Activated B cell treated with CpG ODN at 0.5 μM for 24 hours (primary cell): ENCODE measurements at regions not wholly inside any gene's neighbourhood (a gene's known extent, or its start where the extent isn't known, plus 50 kb on each side); places are given as distances from the start of the nearest gene placed in this dataset.

Source experiments
- ATAC-seq: fragments of 200-7000 bp; cut with Tn5 transposase; one replicate; pipeline ENCODE4 v1.10.0; 2021; ENCODE audit warnings: low read depth, mild to moderate bottlenecking, moderate library complexity
- CTCF ChIA-PET: fragments of 350-600 bp; sonication (Branson Sonifier 250); formaldehyde crosslinking; loops from one replicate; lab custom pipeline; 2021; ENCODE audit warnings: antibody characterized with exemption; lab: Charles Lee
- POLR2A ChIA-PET: fragments of 350-600 bp; sonication (Branson Sonifier 250); formaldehyde crosslinking; loops from one replicate; lab custom pipeline; 2021; ENCODE audit warnings: antibody characterized with exemption; lab: Charles Lee
- DNase-seq: peaks from one replicate; pipeline ENCODE4 v3.0.0; 2022
- H3K27ac Mint-ChIP-seq: one replicate; pipeline ENCODE4 v1.8.0; 2020; ENCODE audit warnings: mixed read lengths
- H3K27me3 Mint-ChIP-seq: one replicate; pipeline ENCODE4 v1.8.0; 2021; ENCODE audit warnings: mixed read lengths
- H3K36me3 Mint-ChIP-seq: one replicate; pipeline ENCODE4 v1.8.0; 2021; ENCODE audit warnings: low read depth, mixed read lengths
- H3K4me1 Mint-ChIP-seq: one replicate; pipeline ENCODE4 v1.8.0; 2021; ENCODE audit warnings: mixed read lengths
- H3K4me3 Mint-ChIP-seq: one replicate; pipeline ENCODE4 v1.8.0; 2020; ENCODE audit warnings: mild to moderate bottlenecking, mixed read lengths
- H3K9me3 Mint-ChIP-seq: one replicate; pipeline ENCODE4 v1.8.0; 2020; ENCODE audit warnings: mixed read lengths
- intact Hi-C: fragments of 100-400 bp; cut with micrococcal nuclease; formaldehyde crosslinking; loops from one replicate; pipeline ENCODE4 v1.15.1; 2024
- TF ChIP-seq, protein P1 (sequence below): fragments of 200-600 bp; IDR thresholded peaks from one replicate; pipeline ENCODE4 v1.8.0; 2022; ENCODE audit warnings: antibody characterized with exemption, mild to moderate bottlenecking

DNA sequence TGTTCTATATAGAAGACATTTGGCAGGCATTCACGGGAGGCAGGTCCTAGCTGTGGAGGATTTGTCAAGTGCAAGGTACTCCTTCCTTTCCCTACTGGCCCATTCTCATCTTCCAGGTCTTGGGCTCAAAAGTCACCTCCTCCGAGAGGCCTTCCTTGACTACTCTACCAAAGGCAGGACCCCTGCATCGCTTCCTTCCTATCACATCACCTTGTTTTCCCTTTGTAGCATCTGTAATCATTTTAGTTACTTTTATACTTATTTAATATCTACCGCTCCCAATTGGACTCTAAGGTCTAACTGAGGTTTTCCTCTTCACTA, 296.8 kb upstream of the KAZN start:
- ATAC-seq = no peak
- POLR2A ChIA-PET = no interaction called here
- TF ChIP-seq, protein P1, sequence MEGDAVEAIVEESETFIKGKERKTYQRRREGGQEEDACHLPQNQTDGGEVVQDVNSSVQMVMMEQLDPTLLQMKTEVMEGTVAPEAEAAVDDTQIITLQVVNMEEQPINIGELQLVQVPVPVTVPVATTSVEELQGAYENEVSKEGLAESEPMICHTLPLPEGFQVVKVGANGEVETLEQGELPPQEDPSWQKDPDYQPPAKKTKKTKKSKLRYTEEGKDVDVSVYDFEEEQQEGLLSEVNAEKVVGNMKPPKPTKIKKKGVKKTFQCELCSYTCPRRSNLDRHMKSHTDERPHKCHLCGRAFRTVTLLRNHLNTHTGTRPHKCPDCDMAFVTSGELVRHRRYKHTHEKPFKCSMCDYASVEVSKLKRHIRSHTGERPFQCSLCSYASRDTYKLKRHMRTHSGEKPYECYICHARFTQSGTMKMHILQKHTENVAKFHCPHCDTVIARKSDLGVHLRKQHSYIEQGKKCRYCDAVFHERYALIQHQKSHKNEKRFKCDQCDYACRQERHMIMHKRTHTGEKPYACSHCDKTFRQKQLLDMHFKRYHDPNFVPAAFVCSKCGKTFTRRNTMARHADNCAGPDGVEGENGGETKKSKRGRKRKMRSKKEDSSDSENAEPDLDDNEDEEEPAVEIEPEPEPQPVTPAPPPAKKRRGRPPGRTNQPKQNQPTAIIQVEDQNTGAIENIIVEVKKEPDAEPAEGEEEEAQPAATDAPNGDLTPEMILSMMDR = no peak
- Mint-ChIP-seq H3K4me3 (no peak overlapping the region), H3K9me3 (no peaks in the 10 kb centered on the region), H3K36me3 (no peaks in the 10 kb centered on the region), H3K27me3 (peaks cover 12% of the 10 kb centered on the region), H3K27ac (no peak overlapping the region), H3K4me1 (no peaks in the 10 kb centered on the region)
- no peak for DNase-seq
- intact Hi-C loops = no loop called here
- CTCF ChIA-PET = no interaction called here

DNA sequence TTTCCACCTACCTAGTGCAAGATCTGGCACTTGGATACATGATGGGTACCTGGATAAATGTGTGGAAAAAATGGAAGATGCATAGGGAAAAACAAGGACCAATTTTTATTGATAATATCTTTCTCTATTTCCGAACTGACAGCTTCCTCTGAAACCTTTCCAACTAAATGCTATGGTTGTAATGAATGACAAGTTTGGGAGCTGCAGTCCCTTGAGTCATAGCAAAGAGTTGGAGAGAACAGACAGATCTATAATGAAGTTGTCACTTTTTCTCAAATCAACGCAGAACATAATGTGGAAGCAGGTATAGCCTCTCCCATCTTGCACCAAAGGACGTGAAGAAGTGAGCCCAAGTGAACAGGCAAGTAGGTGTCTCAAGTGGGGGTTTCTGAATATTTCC, 296.5 kb upstream of the KAZN start:
- peaks cover 15% of the 10 kb centered on the region for H3K27me3 Mint-ChIP-seq
- POLR2A ChIA-PET = no interaction called here
- H3K27ac Mint-ChIP-seq = no peak overlapping the region
- CTCF ChIA-PET = no interaction called here
- no peak overlapping the region for H3K4me3 Mint-ChIP-seq
- intact Hi-C loops = no loop called here
- TF ChIP-seq, protein P1 = no peak
- no peak for DNase-seq
- H3K4me1 Mint-ChIP-seq = no peaks in the 10 kb centered on the region
- no peaks in the 10 kb centered on the region for H3K9me3 Mint-ChIP-seq
- no peaks in the 10 kb centered on the region for H3K36me3 Mint-ChIP-seq
- no peak for ATAC-seq

DNA sequence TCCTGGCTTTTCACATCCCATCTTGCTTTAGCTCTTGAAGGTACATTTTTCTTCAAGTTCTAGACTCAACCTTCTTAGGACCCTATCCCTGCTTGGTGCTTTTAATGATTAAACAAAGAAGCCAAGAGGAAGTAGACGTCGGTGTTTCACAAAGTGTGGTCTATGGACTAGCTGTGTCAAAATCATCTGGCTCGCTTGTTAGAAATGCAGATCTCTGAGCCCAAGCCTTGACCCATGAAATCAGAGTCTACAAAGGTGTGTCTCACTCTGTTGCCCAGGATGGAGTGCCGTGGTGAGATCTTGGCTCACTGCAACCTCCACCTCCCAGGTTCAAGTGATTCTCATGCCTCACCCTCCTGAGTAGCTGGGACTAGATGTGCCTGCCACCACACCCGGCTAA, 295.5 kb upstream of the KAZN start:
- intact Hi-C loops = no loop called here
- no peak overlapping the region for H3K4me3 Mint-ChIP-seq
- no peaks in the 10 kb centered on the region for H3K4me1 Mint-ChIP-seq
- no peaks in the 10 kb centered on the region for H3K36me3 Mint-ChIP-seq
- H3K27me3 Mint-ChIP-seq = peaks cover 17% of the 10 kb centered on the region
- DNase-seq (no peak), ATAC-seq (no peak)
- H3K9me3 Mint-ChIP-seq = no peaks in the 10 kb centered on the region
- ChIA-PET CTCF (no interaction called here), POLR2A (no interaction called here)
- TF ChIP-seq, protein P1 = no peak
- no peak overlapping the region for H3K27ac Mint-ChIP-seq

GRCh38 chr1:14304381-14304865, 294.1 kb upstream of the KAZN start:
- POLR2A ChIA-PET = no interaction called here
- Mint-ChIP-seq H3K27ac (no peak overlapping the region), H3K27me3 (peaks cover 12% of the 10 kb centered on the region), H3K4me1 (no peaks in the 10 kb centered on the region), H3K9me3 (no peaks in the 10 kb centered on the region), H3K4me3 (no peak overlapping the region), H3K36me3 (no peaks in the 10 kb centered on the region)
- ATAC-seq (no peak), DNase-seq (no peak)
- TF ChIP-seq, protein P1 = no peak
- CTCF ChIA-PET = no interaction called here
- intact Hi-C loops = no loop called here

GRCh38 chr1:14308460-14308859, 290.0 kb upstream of the KAZN start:
- H3K36me3 Mint-ChIP-seq = no peaks in the 10 kb centered on the region
- peaks cover 7% of the 10 kb centered on the region for H3K27me3 Mint-ChIP-seq
- H3K27ac Mint-ChIP-seq = no peak overlapping the region
- DNase-seq (no peak), ATAC-seq (no peak)
- no peaks in the 10 kb centered on the region for H3K4me1 Mint-ChIP-seq
- no peak overlapping the region for H3K4me3 Mint-ChIP-seq
- CTCF ChIA-PET = no interaction called here
- TF ChIP-seq, protein P1 = no peak
- POLR2A ChIA-PET = no interaction called here
- peaks cover 3% of the 10 kb centered on the region for H3K9me3 Mint-ChIP-seq
- intact Hi-C loops = no loop called here
